MCF 10A (cell line): ENCODE measurements at regions not wholly inside any gene's neighbourhood (a gene's known extent, or its start where the extent isn't known, plus 50 kb on each side); places are given as distances from the start of the nearest gene placed in this dataset.
A peak's percentile ranks its signal among the peaks of the same experiment; 100 is the strongest.

Experiments used
- BruUV-seq: library from RNA; stranded (reverse); fragments of 400-500 nt; replicated peaks from 2 replicates; lab custom pipeline; 2021; lab: Mats Ljungman, UMichigan
- CTCF ChIA-PET: fragments of 300-600 bp; sonication (Branson Sonifier 250); formaldehyde crosslinking; extraction: SDS; loops from one replicate; lab custom pipeline; 2021; ENCODE audit warnings: antibody characterized with exemption, inconsistent platforms; lab: Yijun Ruan, JAX
- POLR2A ChIA-PET: fragments of 300-600, 350-650 bp; sonication (Branson Sonifier 250); formaldehyde crosslinking; extraction: SDS; loops from one replicate; lab custom pipeline; 2020; ENCODE audit warnings: antibody characterized with exemption, inconsistent platforms; lab: Yijun Ruan, JAX
- DNase-seq: peaks from one replicate; pipeline ENCODE4 v3.0.0-alpha.2; 2018; ENCODE audit not compliant: unreplicated experiment
- H3K27ac Mint-ChIP-seq: one replicate; pipeline ENCODE4 v1.8.0; 2022; ENCODE audit warnings: mild to moderate bottlenecking, low read depth, mixed read lengths; ENCODE audit not compliant: unreplicated experiment
- H3K27me3 Mint-ChIP-seq: one replicate; pipeline ENCODE4 v1.8.0; 2022; ENCODE audit warnings: mixed read lengths; ENCODE audit not compliant: insufficient read depth, unreplicated experiment
- H3K36me3 Mint-ChIP-seq: one replicate; pipeline ENCODE4 v1.8.0; 2022; ENCODE audit warnings: mild to moderate bottlenecking, moderate library complexity, mixed read lengths; ENCODE audit not compliant: insufficient read depth, unreplicated experiment
- H3K4me1 Mint-ChIP-seq: one replicate; pipeline ENCODE4 v1.8.0; 2022; ENCODE audit warnings: mixed read lengths; ENCODE audit not compliant: insufficient read depth, unreplicated experiment
- H3K4me3 Mint-ChIP-seq: one replicate; pipeline ENCODE4 v1.8.0; 2022; ENCODE audit warnings: mild to moderate bottlenecking, moderate library complexity, mixed read lengths; ENCODE audit not compliant: unreplicated experiment
- H3K9me3 Mint-ChIP-seq: one replicate; pipeline ENCODE4 v1.8.0; 2022; ENCODE audit warnings: mixed read lengths; ENCODE audit not compliant: unreplicated experiment
- CTCF ChIP-seq: fragments of 200-600 bp; IDR thresholded peaks from one replicate; pipeline ENCODE4 v1.8.0; 2022; ENCODE audit warnings: antibody characterized with exemption, mild to moderate bottlenecking; ENCODE audit not compliant: unreplicated experiment
- intact Hi-C: fragments of 100-400 bp; cut with micrococcal nuclease; formaldehyde crosslinking; loops from 2 replicates; pipeline ENCODE4 v1.14.1; 2022

- POLR2A ChIA-PET = interaction anchor here (0.6 kb wide), 1 partner anchor 33 kb away, joined by 3 read pairs; no protein-coding TSS in a partner anchor
- Mint-ChIP-seq H3K4me1 (no peaks in the 10 kb centered on the region), H3K27ac (no peak overlapping the region), H3K36me3 (no peaks in the 10 kb centered on the region), H3K9me3 (peaks cover 15% of the 10 kb centered on the region), H3K4me3 (no peak overlapping the region), H3K27me3 (no peaks in the 10 kb centered on the region)
- intact Hi-C loops = no loop called here
- no peak for DNase-seq
- no peak for TF ChIP-seq CTCF
- CTCF ChIA-PET = no interaction called here
- BruUV-seq = no TSS peak
Observed at GRCh38 chr2:129490641-129491040, 488.8 kb upstream of the RAB6C start.

- ChIA-PET CTCF (no interaction called here), POLR2A (no interaction called here)
- no peak for DNase-seq
- TF ChIP-seq CTCF = no peak
- no TSS peak for BruUV-seq
- no peaks in the 10 kb centered on the region for H3K36me3 Mint-ChIP-seq
- intact Hi-C loops = no loop called here
- peaks cover 15% of the 10 kb centered on the region for H3K9me3 Mint-ChIP-seq
- H3K27me3 Mint-ChIP-seq = no peaks in the 10 kb centered on the region
- H3K4me1 Mint-ChIP-seq = no peaks in the 10 kb centered on the region
- no peak overlapping the region for H3K4me3 Mint-ChIP-seq
- H3K27ac Mint-ChIP-seq = no peak overlapping the region
Observed at GRCh38 chr2:129491308-129491707, 488.2 kb upstream of the RAB6C start.

GRCh38 chr2:129492548-129492947, 486.9 kb upstream of the RAB6C start:
- no TSS peak for BruUV-seq
- CTCF ChIA-PET = no interaction called here

GRCh38 chr2:129499747-129500146, 479.7 kb upstream of the RAB6C start:
- H3K27me3 Mint-ChIP-seq = no peaks in the 10 kb centered on the region
- no peak overlapping the region for H3K27ac Mint-ChIP-seq
- H3K9me3 Mint-ChIP-seq = peaks cover 6% of the 10 kb centered on the region
- TF ChIP-seq CTCF = no peak
- BruUV-seq = no TSS peak
- intact Hi-C loops = no loop called here
- peaks cover 4% of the 10 kb centered on the region for H3K4me1 Mint-ChIP-seq
- H3K4me3 Mint-ChIP-seq = no peak overlapping the region
- DNase-seq = peak; percentile 6
- H3K36me3 Mint-ChIP-seq = no peaks in the 10 kb centered on the region
- POLR2A ChIA-PET = no interaction called here
- CTCF ChIA-PET = interaction anchor here (0.9 kb wide), 1 partner anchor 8 kb away, joined by 3 read pairs; no protein-coding TSS in a partner anchor

More at GRCh38 chr2:129492548-129492947, 486.9 kb upstream of the RAB6C start:
- TF ChIP-seq CTCF = no peak
- POLR2A ChIA-PET = interaction anchor here (0.7 kb wide), 1 partner anchor 408 kb away, joined by 3 read pairs; no protein-coding TSS in a partner anchor
- H3K4me3 Mint-ChIP-seq = no peak overlapping the region
- H3K27ac Mint-ChIP-seq = no peak overlapping the region
- intact Hi-C loops = no loop called here
- H3K36me3 Mint-ChIP-seq = no peaks in the 10 kb centered on the region
- H3K9me3 Mint-ChIP-seq = peaks cover 15% of the 10 kb centered on the region
- DNase-seq = no peak
- H3K4me1 Mint-ChIP-seq = no peaks in the 10 kb centered on the region
- H3K27me3 Mint-ChIP-seq = no peaks in the 10 kb centered on the region
